ENCODE measurements at regions not wholly inside any gene's neighbourhood (a gene's known extent, or its start where the extent isn't known, plus 50 kb on each side); places are given as distances from the start of the nearest gene placed in this dataset.
"Not testable (repeated sequence)": the region's sequence is repeated elsewhere in the genome, so short reads cannot be mapped to it uniquely, and the experiment has no call there.

GRCh38 chr9:120338340-120338739 lies 241.6 kb downstream of the CDK5RAP2 start:
- DNase-seq (ENCODE audit: low read depth), result no peak

GRCh38 chr9:120337131-120337530 lies 242.8 kb downstream of the CDK5RAP2 start:
- DNase-seq (ENCODE audit: low read depth), result no peak

DNA sequence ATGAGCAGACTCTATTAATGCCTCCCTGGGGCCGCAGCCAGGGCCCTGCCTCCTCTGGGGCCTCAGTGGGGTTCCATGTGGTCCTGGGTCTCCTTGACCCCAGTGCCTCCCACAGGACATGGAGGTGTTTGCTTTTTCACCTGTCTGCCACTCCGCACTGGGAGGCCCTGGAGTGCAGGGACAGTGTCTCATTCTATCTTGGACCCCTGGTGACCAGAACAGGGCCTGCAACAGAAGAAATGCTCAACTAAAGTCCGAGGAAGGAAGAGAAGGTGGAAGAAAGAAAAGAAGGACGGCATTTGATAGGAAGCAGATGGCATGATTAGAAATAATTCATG lies 243.2 kb downstream of the CDK5RAP2 start:
- no peak for DNase-seq (ENCODE audit: low read depth)

DNA sequence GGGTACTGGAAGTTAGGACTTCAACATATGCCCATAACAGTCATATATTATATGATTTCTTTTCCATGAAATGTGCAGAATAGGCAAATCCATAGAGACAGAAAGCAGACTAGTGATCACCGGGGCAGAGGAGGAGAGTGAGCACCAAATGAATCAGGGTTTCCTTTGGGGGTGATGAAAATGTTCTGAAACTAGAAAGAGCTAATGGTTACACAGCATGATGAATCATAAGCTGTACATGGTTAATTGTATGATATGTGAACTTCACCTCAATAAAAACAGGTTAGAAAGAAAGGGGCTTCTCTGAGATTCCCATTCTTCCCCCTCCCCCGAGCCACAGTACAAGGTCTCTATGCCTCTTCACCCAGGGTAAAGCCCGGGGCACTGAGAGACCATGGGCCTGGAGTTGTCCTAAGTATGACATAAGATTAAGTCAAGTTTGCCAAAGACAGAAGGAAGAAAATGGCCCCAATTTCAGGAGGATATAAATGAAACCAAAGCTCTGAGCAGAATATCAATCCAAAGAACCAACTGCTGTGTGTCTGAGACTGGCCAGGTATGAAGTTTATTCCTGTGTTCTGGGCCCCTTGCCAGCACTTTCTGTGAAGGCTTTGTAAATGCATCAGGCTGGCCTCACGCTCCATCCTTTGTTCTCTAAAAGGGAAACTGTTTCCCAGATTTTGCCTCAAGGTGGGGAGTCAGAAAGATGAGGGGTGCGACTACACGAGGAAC lies 243.8 kb downstream of the CDK5RAP2 start:
- no peak for DNase-seq (ENCODE audit: low read depth)

GRCh38 chr9:120331913-120332312 lies 248.1 kb downstream of the CDK5RAP2 start:
- no peak for DNase-seq (ENCODE audit: low read depth)

DNA sequence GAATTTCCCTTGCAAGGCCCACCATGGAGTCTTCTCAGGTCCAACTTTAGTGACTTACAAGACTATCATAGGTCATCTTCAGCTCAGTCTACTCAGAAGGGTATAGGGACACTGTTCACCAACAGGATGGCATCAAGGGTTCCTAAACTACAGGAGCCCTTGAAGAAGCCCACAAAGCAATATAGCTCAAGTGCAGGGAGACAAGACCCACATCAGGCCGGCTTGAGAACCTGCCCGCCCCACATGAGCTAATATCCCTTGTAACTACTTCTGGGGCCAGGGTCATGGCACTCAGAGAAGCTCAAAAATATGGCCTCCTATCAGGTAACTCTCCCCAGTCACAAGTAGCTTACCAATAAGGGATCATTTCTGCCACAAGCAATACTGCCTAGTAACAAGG lies 249.9 kb downstream of the CDK5RAP2 start:
- DNase-seq (ENCODE audit: low read depth), result no peak

DNA sequence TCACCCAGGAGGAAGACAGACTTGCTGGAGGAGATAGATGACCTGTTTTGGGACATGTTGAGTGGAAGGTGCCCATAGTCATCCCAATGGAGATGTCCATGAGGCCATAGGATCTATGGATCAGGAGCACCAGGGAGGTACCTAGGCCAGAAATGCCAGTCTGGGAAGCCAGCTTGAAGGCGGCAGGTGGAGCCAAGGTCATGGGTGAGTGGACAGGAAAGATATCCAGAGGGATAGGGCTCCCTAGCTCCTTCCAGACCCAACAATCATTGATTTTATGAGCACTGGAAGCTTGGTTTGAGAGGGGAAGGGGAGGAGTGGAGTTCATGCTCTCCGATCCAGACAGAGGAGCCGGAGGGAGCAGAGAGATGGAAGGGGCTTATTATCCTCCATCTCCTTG lies 252.6 kb downstream of the CDK5RAP2 start:
- no peak for DNase-seq (ENCODE audit: low read depth)

- no peak for DNase-seq (ENCODE audit: low read depth)
Observed at GRCh38 chr9:120326049-120326693, 253.8 kb downstream of the CDK5RAP2 start.

DNA sequence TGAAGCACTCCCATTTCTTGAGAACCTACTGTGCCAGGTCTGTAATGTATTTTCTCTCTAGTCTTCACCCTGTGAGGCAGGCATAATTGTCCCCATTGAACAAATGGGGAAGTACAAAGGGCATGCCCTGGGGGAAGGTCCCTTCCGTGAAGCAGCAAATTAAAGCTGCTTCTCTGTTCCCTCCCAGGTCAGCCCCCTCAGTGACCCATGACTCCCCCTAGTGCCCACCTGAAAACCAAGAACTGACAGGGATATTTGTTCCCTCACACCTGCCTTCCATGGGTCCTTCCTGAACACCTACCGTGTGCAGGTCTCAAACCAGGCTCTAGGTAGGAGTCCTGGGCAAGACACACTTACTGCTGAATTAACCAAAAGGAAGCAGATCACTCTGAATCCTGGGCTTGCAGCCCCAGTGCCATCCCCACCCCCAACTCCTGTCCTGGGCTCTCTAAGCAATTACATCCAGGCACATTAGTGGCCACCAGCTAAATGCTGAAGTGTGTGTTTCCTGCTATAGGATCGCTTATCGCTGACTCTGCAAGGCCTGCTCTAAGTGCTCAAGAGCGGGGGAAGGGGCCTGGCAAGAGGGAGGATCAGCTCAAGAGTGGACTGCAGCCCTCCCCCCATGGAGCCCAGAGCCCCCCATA lies 254.8 kb downstream of the CDK5RAP2 start:
- DNase-seq (ENCODE audit: low read depth), result no peak

- DNase-seq (ENCODE audit: low read depth), result no peak
Observed at GRCh38 chr9:120324461-120324860, 255.5 kb downstream of the CDK5RAP2 start.

DNA sequence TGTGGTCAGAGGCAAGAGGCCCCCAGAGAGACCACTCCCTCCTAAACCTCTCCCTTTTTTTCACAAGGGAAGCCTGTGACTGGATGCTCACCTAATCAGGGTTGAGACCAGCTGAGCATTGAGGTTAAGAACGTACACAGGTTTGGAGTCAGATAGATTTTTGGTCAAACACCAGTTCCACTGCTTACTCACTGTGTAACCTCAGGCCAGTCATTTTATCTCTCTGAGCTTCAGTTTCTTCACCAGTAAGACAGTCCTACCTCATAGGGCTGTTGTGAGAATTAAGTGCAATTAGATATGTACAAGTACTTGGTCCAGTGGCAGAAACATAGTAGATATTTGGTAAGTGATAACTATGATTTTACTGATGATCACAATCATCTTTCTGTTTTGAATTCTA lies 256.8 kb downstream of the CDK5RAP2 start:
- DNase-seq (ENCODE audit: low read depth), result no peak

DNA sequence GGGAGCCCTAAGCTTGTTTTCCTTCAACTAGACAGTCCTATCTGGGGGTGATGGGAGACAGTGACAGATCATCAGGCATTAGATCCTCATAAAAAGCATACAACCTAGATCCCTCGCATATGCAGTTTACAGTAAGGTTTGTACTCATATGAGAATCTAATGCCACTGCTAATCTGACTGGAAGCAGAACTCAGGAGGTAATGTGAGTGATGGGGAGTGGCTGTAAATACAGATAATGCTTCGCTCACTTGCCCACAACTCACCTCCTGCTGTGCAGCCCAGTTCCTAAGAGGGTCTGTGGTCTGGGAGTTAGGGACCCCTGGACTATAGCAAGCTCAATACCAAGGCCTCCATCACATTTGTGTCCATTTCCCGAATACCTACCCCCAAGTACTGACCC lies 260.5 kb downstream of the CDK5RAP2 start:
- no peak for DNase-seq (ENCODE audit: low read depth)

GRCh38 chr9:120315154-120315553 lies 264.8 kb downstream of the CDK5RAP2 start:
- DNase-seq (ENCODE audit: low read depth), result no peak

GRCh38 chr9:120312031-120312430 lies 267.9 kb downstream of the CDK5RAP2 start:
- no peak for DNase-seq (ENCODE audit: low read depth)

GRCh38 chr9:120310035-120310434 lies 269.9 kb downstream of the CDK5RAP2 start:
- DNase-seq (ENCODE audit: low read depth), result no peak

DNA sequence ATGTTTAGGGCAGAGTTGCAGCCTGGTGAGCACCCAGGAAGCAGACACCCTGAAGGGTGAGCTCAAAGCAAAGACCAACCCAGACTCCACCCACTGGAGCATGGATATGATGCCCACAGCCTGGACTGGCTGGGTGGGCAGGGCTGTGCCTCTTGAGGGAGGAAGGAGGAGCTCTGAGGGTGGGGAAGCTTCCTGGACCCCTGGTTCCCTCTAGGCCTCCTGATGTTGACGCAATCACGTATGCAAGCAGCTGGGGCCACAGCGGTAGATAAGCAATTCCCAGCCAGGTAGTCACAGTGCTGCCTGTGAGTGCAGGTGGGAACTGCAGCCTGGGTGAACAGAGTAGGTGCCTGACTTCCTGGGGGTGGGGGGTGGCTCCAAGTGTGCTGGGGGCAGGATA lies 271.5 kb downstream of the CDK5RAP2 start:
- no peak for DNase-seq (ENCODE audit: low read depth)

- DNase-seq (ENCODE audit: low read depth), result no peak
Observed at GRCh38 chr9:120307599-120307998, 272.4 kb downstream of the CDK5RAP2 start.

GRCh38 chr9:120306561-120306960 lies 273.4 kb downstream of the CDK5RAP2 start:
- no peak for DNase-seq (ENCODE audit: low read depth)

DNA sequence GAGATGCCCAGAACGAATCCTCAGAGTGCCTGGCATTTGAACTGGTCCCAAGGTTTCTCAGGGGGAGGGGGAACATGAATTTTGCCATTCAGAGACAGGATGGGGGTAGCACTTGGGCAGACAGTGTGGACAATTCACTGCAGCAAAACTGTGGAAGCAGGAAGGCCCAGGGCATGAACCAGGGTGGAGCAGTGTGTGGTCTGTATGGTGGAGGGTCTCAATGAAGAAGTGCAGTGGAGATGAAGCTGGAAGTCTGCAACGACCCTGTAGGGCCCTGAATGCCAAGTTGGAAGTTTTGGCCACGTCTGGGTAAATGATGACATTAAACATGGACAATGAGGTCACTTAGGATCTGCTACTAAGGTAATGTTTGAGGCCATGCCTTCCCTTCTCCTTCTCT lies 273.9 kb downstream of the CDK5RAP2 start:
- no peak for DNase-seq (ENCODE audit: low read depth)

DNA sequence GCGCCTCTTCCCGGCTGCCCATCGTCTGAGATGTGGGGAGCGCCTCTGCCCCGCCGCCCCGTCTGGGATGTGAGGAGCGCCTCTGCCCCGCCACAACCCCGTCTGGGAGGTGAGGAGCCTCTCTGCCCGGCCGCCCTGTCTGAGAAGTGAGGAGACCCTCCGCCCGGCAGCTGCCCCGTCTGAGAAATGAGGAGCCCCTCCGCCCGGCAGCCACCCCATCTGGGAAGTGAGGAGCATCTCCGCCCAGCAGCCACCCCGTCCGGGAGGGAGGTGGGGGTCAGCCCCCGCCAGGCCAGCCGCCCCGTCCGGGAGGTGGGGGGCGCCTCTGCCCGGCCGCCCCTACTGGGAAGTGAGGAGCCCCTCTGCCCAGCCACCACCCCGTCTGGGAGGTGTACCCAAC lies 275.1 kb downstream of the CDK5RAP2 start:
- not testable (repeated sequence) for DNase-seq (ENCODE audit: low read depth)

DNA sequence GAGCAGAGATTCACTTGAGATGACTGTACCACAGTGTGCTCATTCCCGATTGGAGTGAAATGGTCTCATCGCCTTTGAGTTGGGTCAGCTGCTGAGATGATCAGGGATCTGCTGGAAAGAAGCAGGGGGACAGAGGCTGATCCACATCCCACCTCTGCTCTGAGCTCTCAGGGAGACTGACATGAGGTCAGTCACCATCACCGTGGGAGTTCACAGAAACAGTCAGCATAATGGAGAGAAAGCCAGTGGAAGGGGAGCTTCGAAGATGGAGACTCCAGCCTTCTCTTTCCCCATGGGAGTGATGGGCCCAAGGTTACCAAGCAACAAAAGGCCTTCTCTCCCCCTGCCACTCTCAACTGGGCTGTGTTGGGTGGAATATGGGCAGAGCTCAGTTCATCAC lies 276.4 kb downstream of the CDK5RAP2 start:
- DNase-seq (ENCODE audit: low read depth), result no peak

- no peak for DNase-seq (ENCODE audit: low read depth)
Observed at GRCh38 chr9:120299785-120300184, 280.2 kb downstream of the CDK5RAP2 start.

DNA sequence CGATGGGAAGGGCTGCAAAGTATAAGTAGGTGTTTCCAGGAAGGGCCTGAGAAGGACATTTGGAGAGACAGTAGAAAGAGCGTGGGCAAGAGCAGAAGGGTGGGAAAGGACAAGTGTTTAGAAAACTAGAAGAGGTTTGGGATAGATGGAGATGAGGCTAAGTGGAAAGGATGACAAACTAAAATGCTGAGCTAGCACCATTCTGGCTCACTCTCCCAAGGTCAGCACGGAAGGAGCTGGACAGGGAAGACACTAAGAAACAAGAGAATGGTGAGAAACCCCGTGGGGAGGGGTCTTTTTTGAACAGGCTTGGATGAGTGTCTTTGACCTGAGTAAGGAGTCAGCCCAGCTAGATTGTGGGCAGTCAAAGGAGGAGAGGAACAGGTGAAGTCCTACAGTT lies 286.0 kb downstream of the CDK5RAP2 start:
- no peak for DNase-seq (ENCODE audit: low read depth)

DNA sequence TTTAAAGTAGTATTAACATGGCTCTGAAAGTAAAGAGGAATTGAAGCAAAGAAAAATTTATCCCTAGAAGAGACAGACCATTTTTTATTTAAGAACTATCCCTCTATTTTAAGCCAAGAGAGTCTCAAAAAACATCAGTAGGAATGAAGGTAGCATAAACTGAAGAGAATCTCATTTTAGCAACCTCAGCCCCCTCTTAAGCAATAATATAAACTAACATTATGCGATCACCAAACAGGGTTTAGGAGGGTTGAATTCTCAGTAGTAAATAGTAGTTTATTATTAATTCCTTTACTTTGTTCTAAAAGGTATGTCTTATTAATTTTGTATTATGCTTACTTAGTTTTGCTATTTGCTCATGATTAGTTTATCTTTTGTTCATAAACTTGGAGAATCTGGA lies 287.4 kb downstream of the CDK5RAP2 start:
- no peak for DNase-seq (ENCODE audit: low read depth)

Measured in stimulated activated CD8-positive, alpha-beta memory T cell treated with anti-CD3 and anti-CD28 coated beads, Interleukin-12 subunit alpha, Interleukin-12 subunit beta, amount 100 ng/mL, for 1 hour (primary cell).